Osteoblast (primary cell): ENCODE measurements at regions not wholly inside any gene's neighbourhood (a gene's known extent, or its start where the extent isn't known, plus 50 kb on each side); places are given as distances from the start of the nearest gene placed in this dataset.

Experiments used
- DNase-seq: peaks from one replicate; pipeline ENCODE4 v3.0.0; 2011; ENCODE audit warnings: low spot score, mixed read lengths; ENCODE audit not compliant: insufficient read length; ENCODE audit errors: missing footprints
- H2AFZ ChIP-seq: 2 replicates; pipeline ENCODE4 v1.6.0; 2011; ENCODE audit warnings: mild to moderate bottlenecking, low read length
- H3K27ac ChIP-seq: 2 replicates; pipeline ENCODE4 v1.5.1; 2011; ENCODE audit warnings: mild to moderate bottlenecking, low read depth, low read length, moderate library complexity
- H3K27me3 ChIP-seq: 2 replicates; pipeline ENCODE4 v1.6.0; 2012; ENCODE audit warnings: mild to moderate bottlenecking, control low read depth, inconsistent platforms, low read length, moderate library complexity; ENCODE audit not compliant: insufficient read depth
- H3K36me3 ChIP-seq: 2 replicates; pipeline ENCODE4 v1.5.1; 2011; ENCODE audit warnings: mild to moderate bottlenecking, low read length, control low read depth, moderate library complexity; ENCODE audit not compliant: insufficient read depth
- H3K4me1 ChIP-seq: 2 replicates; pipeline ENCODE4 v1.5.1; 2011; ENCODE audit warnings: mild to moderate bottlenecking, low read length, control low read depth, moderate library complexity; ENCODE audit not compliant: insufficient read depth
- H3K4me2 ChIP-seq: 2 replicates; pipeline ENCODE4 v1.6.0; 2011; ENCODE audit warnings: mild to moderate bottlenecking, low read length; ENCODE audit not compliant: insufficient read depth
- H3K4me3 ChIP-seq: fragments of 200-600 bp; sonication (generic); 3 replicates; pipeline ENCODE4 v1.5.1; 2012; ENCODE audit warnings: mild to moderate bottlenecking, low read length, inconsistent platforms; ENCODE audit not compliant: insufficient read depth
- H3K79me2 ChIP-seq: 2 replicates; pipeline ENCODE4 v1.6.0; 2012; ENCODE audit warnings: mild to moderate bottlenecking, low read length, control low read depth, inconsistent platforms; ENCODE audit not compliant: insufficient read depth
- H3K9me3 ChIP-seq: 2 replicates; pipeline ENCODE4 v1.5.1; 2011; ENCODE audit warnings: low read depth, low read length, control low read depth
- H4K20me1 ChIP-seq: 2 replicates; pipeline ENCODE4 v1.6.0; 2012; ENCODE audit warnings: mild to moderate bottlenecking, low read length, control low read depth; ENCODE audit not compliant: insufficient read depth
- TF ChIP-seq, protein P1 (sequence below): IDR thresholded peaks from 2 replicates; pipeline ENCODE4 v1.5.1; 2011; ENCODE audit warnings: mild to moderate bottlenecking, low read depth, low read length, moderate library complexity; ENCODE audit errors: extremely low read depth

DNA sequence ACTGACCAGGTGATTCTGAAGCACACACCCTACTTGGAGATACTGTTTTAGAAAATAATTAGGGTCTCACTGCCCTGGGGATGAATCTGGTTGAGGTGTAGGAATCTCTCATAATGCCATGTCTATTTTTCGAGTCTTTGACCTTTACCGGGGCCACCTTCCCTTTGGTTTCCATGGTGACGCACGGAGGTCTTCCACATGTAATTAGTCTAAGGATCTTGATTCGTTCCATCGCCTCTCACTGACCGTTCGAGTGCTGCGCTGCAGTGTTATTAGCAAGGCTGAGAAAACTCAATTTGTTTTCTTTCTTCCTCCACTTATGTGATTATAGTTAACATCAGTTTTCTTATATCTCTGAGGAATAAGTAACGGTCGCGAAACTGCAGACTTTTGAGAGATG lies 144.3 kb upstream of the SPACA1 start:
- H2AFZ ChIP-seq, result no peak overlapping the region
- H3K27me3 ChIP-seq, result peaks cover 16% of the 10 kb centered on the region
- H3K4me2 ChIP-seq, result no peak overlapping the region
- H4K20me1 ChIP-seq, result no peaks in the 10 kb centered on the region
- no peak overlapping the region for H3K27ac ChIP-seq
- H3K9me3 ChIP-seq, result no peaks in the 10 kb centered on the region
- TF ChIP-seq, protein P1, sequence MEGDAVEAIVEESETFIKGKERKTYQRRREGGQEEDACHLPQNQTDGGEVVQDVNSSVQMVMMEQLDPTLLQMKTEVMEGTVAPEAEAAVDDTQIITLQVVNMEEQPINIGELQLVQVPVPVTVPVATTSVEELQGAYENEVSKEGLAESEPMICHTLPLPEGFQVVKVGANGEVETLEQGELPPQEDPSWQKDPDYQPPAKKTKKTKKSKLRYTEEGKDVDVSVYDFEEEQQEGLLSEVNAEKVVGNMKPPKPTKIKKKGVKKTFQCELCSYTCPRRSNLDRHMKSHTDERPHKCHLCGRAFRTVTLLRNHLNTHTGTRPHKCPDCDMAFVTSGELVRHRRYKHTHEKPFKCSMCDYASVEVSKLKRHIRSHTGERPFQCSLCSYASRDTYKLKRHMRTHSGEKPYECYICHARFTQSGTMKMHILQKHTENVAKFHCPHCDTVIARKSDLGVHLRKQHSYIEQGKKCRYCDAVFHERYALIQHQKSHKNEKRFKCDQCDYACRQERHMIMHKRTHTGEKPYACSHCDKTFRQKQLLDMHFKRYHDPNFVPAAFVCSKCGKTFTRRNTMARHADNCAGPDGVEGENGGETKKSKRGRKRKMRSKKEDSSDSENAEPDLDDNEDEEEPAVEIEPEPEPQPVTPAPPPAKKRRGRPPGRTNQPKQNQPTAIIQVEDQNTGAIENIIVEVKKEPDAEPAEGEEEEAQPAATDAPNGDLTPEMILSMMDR, result no peak
- no peaks in the 10 kb centered on the region for H3K36me3 ChIP-seq
- H3K4me1 ChIP-seq, result peaks cover 31% of the 10 kb centered on the region
- no peak for DNase-seq
- no peak overlapping the region for H3K4me3 ChIP-seq
- H3K79me2 ChIP-seq, result no peaks in the 10 kb centered on the region

DNA sequence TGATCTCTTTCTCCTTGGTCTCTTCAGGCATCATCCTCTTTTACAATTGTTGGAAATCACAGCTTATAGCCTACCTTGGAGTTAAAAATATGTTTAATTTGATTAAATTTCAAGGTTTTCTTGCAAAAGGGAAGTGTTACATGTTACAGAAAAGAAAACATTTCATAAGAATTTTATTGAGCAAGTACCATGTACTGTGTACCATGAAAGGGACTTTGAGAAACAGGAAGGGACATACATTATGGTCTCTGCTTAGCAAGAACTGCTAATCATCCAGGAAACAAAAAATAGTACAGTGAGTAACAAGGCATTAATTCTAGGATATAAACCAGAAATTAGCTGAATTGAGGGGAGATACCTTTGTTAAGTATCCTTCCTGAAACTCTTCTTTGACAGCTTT lies 145.3 kb upstream of the SPACA1 start:
- Histone ChIP-seq H3K4me2 (no peak overlapping the region), H3K9me3 (no peaks in the 10 kb centered on the region), H2AFZ (no peak overlapping the region), H3K4me1 (peaks cover 24% of the 10 kb centered on the region), H3K36me3 (no peaks in the 10 kb centered on the region), H4K20me1 (no peaks in the 10 kb centered on the region), H3K27ac (no peak overlapping the region), H3K79me2 (no peaks in the 10 kb centered on the region), H3K27me3 (peaks cover 16% of the 10 kb centered on the region), H3K4me3 (no peak overlapping the region)
- TF ChIP-seq, protein P1, result no peak
- DNase-seq, result no peak

GRCh38 chr6:87901613-87902012 lies 146.0 kb upstream of the SPACA1 start:
- no peaks in the 10 kb centered on the region for H3K36me3 ChIP-seq
- DNase-seq, result no peak

GRCh38 chr6:87900160-87900698 lies 147.4 kb upstream of the SPACA1 start:
- TF ChIP-seq, protein P1, result no peak
- Histone ChIP-seq H3K36me3 (no peaks in the 10 kb centered on the region), H2AFZ (no peak overlapping the region), H3K4me3 (no peak overlapping the region), H3K79me2 (no peaks in the 10 kb centered on the region), H3K4me1 (peaks cover 4% of the 10 kb centered on the region), H3K27me3 (peaks cover 23% of the 10 kb centered on the region), H4K20me1 (no peaks in the 10 kb centered on the region), H3K27ac (no peak overlapping the region), H3K4me2 (no peak overlapping the region), H3K9me3 (no peaks in the 10 kb centered on the region)
- DNase-seq, result no peak

More at GRCh38 chr6:87901613-87902012, 146.0 kb upstream of the SPACA1 start:
- TF ChIP-seq, protein P1, result no peak
- Histone ChIP-seq H3K4me3 (no peak overlapping the region), H3K79me2 (no peaks in the 10 kb centered on the region), H3K27ac (no peak overlapping the region), H3K27me3 (peaks cover 22% of the 10 kb centered on the region), H3K4me1 (peaks cover 16% of the 10 kb centered on the region), H3K9me3 (no peaks in the 10 kb centered on the region), H3K4me2 (no peak overlapping the region), H2AFZ (no peak overlapping the region), H4K20me1 (no peaks in the 10 kb centered on the region)
